K562 (cell line): ENCODE measurements at regions not wholly inside any gene's neighbourhood (a gene's known extent, or its start where the extent isn't known, plus 50 kb on each side); places are given as distances from the start of the nearest gene placed in this dataset.

Experiments
- ATAC-seq: fragments of 200-7000 bp; cut with Tn5 transposase; 3 replicates; pipeline ENCODE4 v1.9.1; 2020; ENCODE audit warnings: moderate library complexity
- BruUV-seq: library from RNA; stranded (reverse); fragments of 400-500 nt; replicated peaks from 2 replicates; lab custom pipeline; 2021; lab: Mats Ljungman, UMichigan
- CTCF ChIA-PET: fragments of 300-600 bp; formaldehyde crosslinking; extraction: SDS; loops from one replicate; lab custom pipeline; 2021; ENCODE audit warnings: low intra/inter-chr PET ratio; lab: Yijun Ruan, JAX
- POLR2A ChIA-PET: fragments of 300-600, 350-650 bp; sonication (Branson Sonifier 250); formaldehyde crosslinking; extraction: SDS; loops from one replicate; lab custom pipeline; 2021; ENCODE audit warnings: antibody characterized with exemption, inconsistent platforms; lab: Yijun Ruan, JAX
- DNase-seq, 4 experiments: peaks; one replicate each; pipeline versions ENCODE4 v3.0.0 to v3.0.0-alpha.2; 2011 to 2018; ENCODE audit warnings: low spot score in 3 of 4, mixed read lengths in 3 of 4; ENCODE audit errors: extremely low read depth in 1 of 4
- FAIRE-seq: peaks from 2 replicates; lab custom pipeline; 2011; peaks lifted over from hg19 to GRCh38; lab: Jason Lieb, UNC
- H2AFZ ChIP-seq: 2 replicates; pipeline ENCODE4 v1.6.0; 2011; ENCODE audit warnings: low read depth, low read length, control low read depth, inconsistent platforms
- H3K27ac ChIP-seq: fragments of 200-600 bp; 3 replicates; pipeline ENCODE4 v1.8.0; 2011; ENCODE audit warnings: low read depth, mild to moderate bottlenecking, control low read depth, inconsistent platforms, low read length, moderate library complexity, mixed read lengths; ENCODE audit errors: extremely low read depth
- H3K27me3 ChIP-seq, 2 experiments: fragments of 300-600 bp in 1 of 2; 2 replicates in 1 of 2; 3 replicates in 1 of 2; pipeline versions ENCODE4 v1.6.0 to v1.8.0; 2011; ENCODE audit warnings: inconsistent platforms in 2 of 2, low read length in 2 of 2, mild to moderate bottlenecking in 1 of 2, mixed read lengths in 1 of 2, moderate library complexity in 1 of 2; ENCODE audit not compliant: control insufficient read depth in 2 of 2, insufficient read depth in 2 of 2
- H3K36me3 ChIP-seq: fragments of 300-600 bp; 3 replicates; pipeline ENCODE4 v1.8.0; 2011; ENCODE audit warnings: mild to moderate bottlenecking, low read length, inconsistent platforms; ENCODE audit not compliant: control insufficient read depth, insufficient read depth
- H3K4me1 ChIP-seq, 2 experiments: fragments of 200-600 bp in 1 of 2; replicated peaks in 1 of 2; 2 replicates in 1 of 2; 3 replicates in 1 of 2; pipeline versions ENCODE4 v1.5.1 to v1.8.0; 2011; ENCODE audit warnings: inconsistent platforms in 2 of 2, low read length in 2 of 2, mild to moderate bottlenecking in 1 of 2, mixed read lengths in 1 of 2, moderate library complexity in 1 of 2; ENCODE audit not compliant: control insufficient read depth in 2 of 2, insufficient read depth in 2 of 2
- H3K4me2 ChIP-seq: 2 replicates; pipeline ENCODE4 v1.6.1; 2011; ENCODE audit warnings: low read length, control low read depth, inconsistent platforms, mixed read lengths; ENCODE audit not compliant: insufficient read depth
- H3K4me3 ChIP-seq: fragments of 200-600 bp; sonication (generic), shearing (Covaris generic); 2 replicates; pipeline ENCODE4 v1.5.1; 2016; ENCODE audit warnings: control low read depth, inconsistent platforms
- H3K79me2 ChIP-seq: fragments of 200-600 bp; 3 replicates; pipeline ENCODE4 v1.8.0; 2011; ENCODE audit warnings: low read length, inconsistent platforms; ENCODE audit not compliant: control insufficient read depth, insufficient read depth
- H3K9ac ChIP-seq, 2 experiments: 2 replicates each; pipeline versions ENCODE4 v1.6.0 to v1.6.1; 2011; ENCODE audit warnings: low read depth in 2 of 2, low read length in 2 of 2, control low read depth in 1 of 2, inconsistent platforms in 1 of 2, mild to moderate bottlenecking in 1 of 2, mixed read lengths in 1 of 2; ENCODE audit not compliant: insufficient read depth in 1 of 2
- H3K9me1 ChIP-seq: one replicate; pipeline ENCODE4 v1.6.0; 2011; ENCODE audit warnings: inconsistent platforms, mild to moderate bottlenecking, low read length, moderate library complexity; ENCODE audit not compliant: control insufficient read depth, insufficient read depth
- H3K9me3 ChIP-seq: replicated peaks from 2 replicates; pipeline ENCODE4 v1.5.1; 2011; ENCODE audit warnings: low read depth, low read length, inconsistent platforms; ENCODE audit not compliant: control insufficient read depth, insufficient read depth
- H4K20me1 ChIP-seq: replicated peaks from 2 replicates; pipeline ENCODE4 v1.6.1; 2011; ENCODE audit warnings: low read length, inconsistent platforms, mixed read lengths; ENCODE audit not compliant: control insufficient read depth, insufficient read depth
- CBX1 ChIP-seq: sonication (generic); IDR thresholded peaks from 2 replicates; pipeline ENCODE4 v1.6.1; 2016; ENCODE audit warnings: antibody characterized with exemption, low read depth, mild to moderate bottlenecking
- CBX2 ChIP-seq: fragments of 200-600 bp; sonication (generic); IDR thresholded peaks from one replicate; pipeline ENCODE4 v1.6.1; 2012; ENCODE audit warnings: mild to moderate bottlenecking, low read length, inconsistent platforms; ENCODE audit not compliant: insufficient read depth, poor library complexity, severe bottlenecking
- DMBX1 ChIP-seq: fragments of 250-450 bp; sonication (Bioruptor Pico); IDR thresholded peaks from 2 replicates; pipeline ENCODE4 v1.8.0; 2022; ENCODE audit warnings: inconsistent platforms, mild to moderate bottlenecking, moderate library complexity, borderline replicate concordance
- FUS ChIP-seq: fragments of 200-400 bp; formaldehyde crosslinking; optimal IDR thresholded peaks from 2 replicates; pipeline ENCODE3; 2017; ENCODE audit warnings: low read depth, low read length
- NCOA1 ChIP-seq: fragments of 450-650 bp; IDR thresholded peaks from 2 replicates; pipeline ENCODE4 v1.6.1; 2016; ENCODE audit warnings: low read depth
- NR3C1 ChIP-seq: sonication (generic); formaldehyde crosslinking; IDR thresholded peaks from 2 replicates; pipeline ENCODE4 v1.8.1; 2022; ENCODE audit warnings: missing genetic modification reagents
- PRPF4 ChIP-seq: fragments of 200-400 bp; formaldehyde crosslinking; IDR thresholded peaks from one replicate; pipeline ENCODE4 v1.6.1; 2017; ENCODE audit warnings: low read length, low read depth, mild to moderate bottlenecking; ENCODE audit not compliant: insufficient read depth, poor library complexity, severe bottlenecking
- PURB ChIP-seq: sonication (generic); formaldehyde crosslinking; IDR thresholded peaks from 2 replicates; pipeline ENCODE4 v1.9.0; 2021; ENCODE audit warnings: low read depth, mild to moderate bottlenecking, missing genetic modification reagents
- RB1 ChIP-seq: fragments of 450-650 bp; IDR thresholded peaks from 2 replicates; pipeline ENCODE4 v1.6.1; 2017; ENCODE audit warnings: low read depth, mild to moderate bottlenecking
- SIN3A ChIP-seq, 2 experiments: fragments of 150-350 bp in 1 of 2; IDR thresholded peaks; 2 replicates each; pipeline ENCODE4 v1.6.1; 2011 to 2016; ENCODE audit warnings: borderline replicate concordance in 2 of 2, low read depth in 2 of 2, low read length in 2 of 2, mild to moderate bottlenecking in 2 of 2, moderate library complexity in 2 of 2; ENCODE audit not compliant: control insufficient read depth in 1 of 2
- SMC3 ChIP-seq: conservative IDR thresholded peaks from 2 replicates; pipeline ENCODE4 v1.6.1; 2011; ENCODE audit warnings: low read depth, low read length, improper control_type of control experiment; ENCODE audit not compliant: insufficient read depth
- ZNF140 ChIP-seq: fragments of 250-450 bp; sonication (Bioruptor Pico); IDR thresholded peaks from 2 replicates; pipeline ENCODE4 v1.8.0; 2021; ENCODE audit warnings: moderate library complexity, mild to moderate bottlenecking, inconsistent platforms
- ZNF41 ChIP-seq: fragments of 250-450 bp; sonication (Bioruptor Pico); conservative IDR thresholded peaks from 2 replicates; pipeline ENCODE4 v1.4.0; 2020; ENCODE audit warnings: mild to moderate bottlenecking
- WGBS: fragments of 100-300 bp; shearing (Covaris generic); methylation state at CpG from one replicate; pipeline ENCODE4 v1.1.6; 2016; ENCODE audit warnings: low coverage, mixed read lengths; ENCODE audit not compliant: insufficient coverage; ENCODE audit errors: missing lambda C conversion rate; 5-methylcytosine and 5-hydroxymethylcytosine counted together
- in situ Hi-C: fragments of 300-500 bp; cut with MboI; formaldehyde crosslinking; loops from 4 replicates; pipeline ENCODE4 v1.15.0; 2018; ENCODE audit warnings: inconsistent platforms, mixed read lengths
- intact Hi-C: fragments of 100-400 bp; cut with micrococcal nuclease; formaldehyde crosslinking; loops from 2 replicates; pipeline ENCODE4 v1.14.2; 2022
- TF ChIP-seq, protein P1 (sequence below): sonication (generic); formaldehyde crosslinking; IDR thresholded peaks from 2 replicates; pipeline ENCODE4 v1.8.0; 2022; ENCODE audit warnings: mild to moderate bottlenecking, missing genetic modification reagents
- TF ChIP-seq, protein P2 (sequence below): fragments of 450-650 bp; IDR thresholded peaks from 2 replicates; pipeline ENCODE4 v1.6.1; 2018; ENCODE audit warnings: mild to moderate bottlenecking, low read depth; ENCODE audit not compliant: partially characterized antibody
- TF ChIP-seq, protein P3 (sequence below): sonication (generic); formaldehyde crosslinking; IDR thresholded peaks from 2 replicates; pipeline ENCODE4 v1.8.0; 2022; ENCODE audit warnings: mild to moderate bottlenecking, missing genetic modification reagents
- TF ChIP-seq, protein P4 (sequence below): fragments of 250-450 bp; sonication (Bioruptor Pico); IDR thresholded peaks from 2 replicates; pipeline ENCODE4 v1.8.0; 2022; ENCODE audit warnings: moderate library complexity, mild to moderate bottlenecking, inconsistent platforms
- TF ChIP-seq, protein P5 (sequence below): IDR thresholded peaks from 2 replicates; pipeline ENCODE4 v1.6.1; 2016; ENCODE audit warnings: missing genetic modification characterization, missing compliant biosample characterization

DNA sequence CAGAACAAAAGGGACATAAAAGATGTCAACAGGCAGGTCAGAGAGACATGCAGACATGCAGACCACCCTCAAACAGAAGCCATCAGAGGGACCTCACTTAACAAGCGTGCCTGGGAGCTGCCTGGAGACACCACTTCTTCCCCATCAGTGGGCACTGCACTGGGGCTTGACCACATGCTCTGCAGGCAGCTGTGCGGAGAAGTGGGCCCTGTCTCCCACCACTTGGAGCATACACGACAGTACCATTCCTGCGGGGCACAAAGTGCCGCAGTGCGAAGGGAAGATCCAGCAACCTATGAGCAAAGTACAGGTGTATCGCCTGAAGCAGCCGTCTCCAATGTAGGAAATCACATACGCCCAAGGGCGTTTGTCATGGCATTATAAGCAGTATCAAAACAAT is 150.5 kb upstream of the FOXD4L5 start:
- CTCF ChIA-PET, result no interaction called here
- intact Hi-C loops, result no loop called here
- no peak for TF ChIP-seq SIN3A (IDR thresholded peaks at IDR 0.05; ENCODE audit: borderline replicate concordance in 2 of 2, control insufficient read depth in 1 of 2, low read depth in 2 of 2, low read length in 2 of 2)
- TF ChIP-seq, protein P1, sequence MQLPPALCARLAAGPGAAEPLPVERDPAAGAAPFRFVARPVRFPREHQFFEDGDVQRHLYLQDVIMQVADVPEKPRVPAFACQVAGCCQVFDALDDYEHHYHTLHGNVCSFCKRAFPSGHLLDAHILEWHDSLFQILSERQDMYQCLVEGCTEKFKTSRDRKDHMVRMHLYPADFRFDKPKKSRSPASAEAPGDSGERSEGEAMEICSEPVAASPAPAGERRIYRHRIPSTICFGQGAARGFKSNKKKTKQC (CRISPR knock-in tag), result no peak
- TF ChIP-seq NR3C1 (CRISPR knock-in tag), result no peak
- TF ChIP-seq PURB (CRISPR knock-in tag), result no peak
- TF ChIP-seq PRPF4, result no peak
- no peak for TF ChIP-seq SMC3
- TF ChIP-seq DMBX1 (CRISPR knock-in tag), result no peak
- no peak for TF ChIP-seq CBX2
- no peak for TF ChIP-seq CBX1
- TF ChIP-seq NCOA1, result no peak
- TF ChIP-seq FUS, result no peak
- TF ChIP-seq ZNF140 (CRISPR knock-in tag), result no peak
- TF ChIP-seq, protein P2, sequence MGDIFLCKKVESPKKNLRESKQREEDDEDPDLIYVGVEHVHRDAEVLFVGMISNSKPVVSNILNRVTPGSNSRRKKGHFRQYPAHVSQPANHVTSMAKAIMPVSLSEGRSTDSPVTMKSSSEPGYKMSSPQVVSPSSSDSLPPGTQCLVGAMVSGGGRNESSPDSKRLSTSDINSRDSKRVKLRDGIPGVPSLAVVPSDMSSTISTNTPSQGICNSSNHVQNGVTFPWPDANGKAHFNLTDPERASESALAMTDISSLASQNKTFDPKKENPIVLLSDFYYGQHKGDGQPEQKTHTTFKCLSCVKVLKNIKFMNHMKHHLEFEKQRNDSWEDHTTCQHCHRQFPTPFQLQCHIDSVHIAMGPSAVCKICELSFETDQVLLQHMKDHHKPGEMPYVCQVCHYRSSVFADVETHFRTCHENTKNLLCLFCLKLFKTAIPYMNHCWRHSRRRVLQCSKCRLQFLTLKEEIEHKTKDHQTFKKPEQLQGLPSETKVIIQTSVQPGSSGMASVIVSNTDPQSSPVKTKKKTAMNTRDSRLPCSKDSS, result no peak
- TF ChIP-seq, protein P3, sequence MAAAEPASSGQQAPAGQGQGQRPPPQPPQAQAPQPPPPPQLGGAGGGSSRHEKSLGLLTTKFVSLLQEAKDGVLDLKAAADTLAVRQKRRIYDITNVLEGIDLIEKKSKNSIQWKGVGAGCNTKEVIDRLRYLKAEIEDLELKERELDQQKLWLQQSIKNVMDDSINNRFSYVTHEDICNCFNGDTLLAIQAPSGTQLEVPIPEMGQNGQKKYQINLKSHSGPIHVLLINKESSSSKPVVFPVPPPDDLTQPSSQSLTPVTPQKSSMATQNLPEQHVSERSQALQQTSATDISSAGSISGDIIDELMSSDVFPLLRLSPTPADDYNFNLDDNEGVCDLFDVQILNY, result no peak
- TF ChIP-seq, protein P4, sequence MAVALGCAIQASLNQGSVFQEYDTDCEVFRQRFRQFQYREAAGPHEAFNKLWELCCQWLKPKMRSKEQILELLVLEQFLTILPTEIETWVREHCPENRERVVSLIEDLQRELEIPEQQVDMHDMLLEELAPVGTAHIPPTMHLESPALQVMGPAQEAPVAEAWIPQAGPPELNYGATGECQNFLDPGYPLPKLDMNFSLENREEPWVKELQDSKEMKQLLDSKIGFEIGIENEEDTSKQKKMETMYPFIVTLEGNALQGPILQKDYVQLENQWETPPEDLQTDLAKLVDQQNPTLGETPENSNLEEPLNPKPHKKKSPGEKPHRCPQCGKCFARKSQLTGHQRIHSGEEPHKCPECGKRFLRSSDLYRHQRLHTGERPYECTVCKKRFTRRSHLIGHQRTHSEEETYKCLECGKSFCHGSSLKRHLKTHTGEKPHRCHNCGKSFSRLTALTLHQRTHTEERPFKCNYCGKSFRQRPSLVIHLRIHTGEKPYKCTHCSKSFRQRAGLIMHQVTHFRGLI, result no peak
- TF ChIP-seq ZNF41, result no peak
- TF ChIP-seq, protein P5, sequence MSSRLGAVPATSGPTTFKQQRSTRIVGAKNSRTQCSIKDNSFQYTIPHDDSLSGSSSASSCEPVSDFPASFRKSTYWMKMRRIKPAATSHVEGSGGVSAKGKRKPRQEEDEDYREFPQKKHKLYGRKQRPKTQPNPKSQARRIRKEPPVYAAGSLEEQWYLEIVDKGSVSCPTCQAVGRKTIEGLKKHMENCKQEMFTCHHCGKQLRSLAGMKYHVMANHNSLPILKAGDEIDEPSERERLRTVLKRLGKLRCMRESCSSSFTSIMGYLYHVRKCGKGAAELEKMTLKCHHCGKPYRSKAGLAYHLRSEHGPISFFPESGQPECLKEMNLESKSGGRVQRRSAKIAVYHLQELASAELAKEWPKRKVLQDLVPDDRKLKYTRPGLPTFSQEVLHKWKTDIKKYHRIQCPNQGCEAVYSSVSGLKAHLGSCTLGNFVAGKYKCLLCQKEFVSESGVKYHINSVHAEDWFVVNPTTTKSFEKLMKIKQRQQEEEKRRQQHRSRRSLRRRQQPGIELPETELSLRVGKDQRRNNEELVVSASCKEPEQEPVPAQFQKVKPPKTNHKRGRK (tag), result no peak
- TF ChIP-seq RB1, result no peak

More for the DNA sequence above, 150.5 kb upstream of the FOXD4L5 start:
- POLR2A ChIA-PET, result no interaction called here
- Histone ChIP-seq H3K27me3 (no peaks in the 10 kb centered on the region; a peak in 1 of 5 replicates), H3K4me2 (no peak overlapping the region), H3K4me3 (no peak overlapping the region), H2AFZ (no peak overlapping the region), H3K4me1 (no peaks in the 10 kb centered on the region), H4K20me1 (no peaks in the 10 kb centered on the region), H3K79me2 (no peaks in the 10 kb centered on the region), H3K9ac (no peak overlapping the region), H3K36me3 (no peaks in the 10 kb centered on the region), H3K9me3 (no peaks in the 10 kb centered on the region), H3K9me1 (no peaks in the 10 kb centered on the region), H3K27ac (no peak overlapping the region)
- BruUV-seq, result no TSS peak
- in situ Hi-C loops, result no loop called here
- no peak for ATAC-seq
- WGBS, result 34% methylated on average over 6 of the region's 10 CpGs
- FAIRE-seq, result no peak
- no peak for DNase-seq
